ENCODE measurements at regions not wholly inside any gene's neighbourhood (a gene's known extent, or its start where the extent isn't known, plus 50 kb on each side); places are given as distances from the start of the nearest gene placed in this dataset.

DNA sequence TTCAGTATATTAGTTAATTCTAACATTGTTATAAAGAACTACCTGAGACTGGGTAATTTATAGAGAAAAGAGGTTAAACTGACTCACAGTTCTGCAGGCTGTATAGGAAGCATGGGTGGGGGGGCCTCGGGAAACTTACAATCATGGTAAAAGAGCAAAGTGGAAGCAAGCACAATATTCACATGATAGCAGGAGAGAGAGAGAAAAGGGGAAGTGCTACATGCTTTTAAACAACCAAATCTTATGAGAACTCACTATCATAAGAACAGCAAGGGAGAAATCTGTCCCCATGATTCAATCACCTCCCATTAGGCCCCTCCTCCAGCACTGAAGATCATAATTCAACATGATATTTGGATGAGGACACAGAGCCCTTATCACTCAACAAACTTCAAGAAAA is 324.9 kb downstream of the ZNF608 start:
- TF ChIP-seq CTCF (conservative IDR thresholded peaks at IDR 0.05 in 1 of 2, IDR thresholded peaks at IDR 0.05 in 1 of 2; ENCODE audit: low read depth in 1 of 2, low read length in 2 of 2) (no peak), EZH2 (IDR thresholded peaks at IDR 0.05; ENCODE audit: low read length, missing control alignments) (no peak)

Measured in fibroblast of lung (primary cell).